ENCODE measurements at regions not wholly inside any gene's neighbourhood (a gene's known extent, or its start where the extent isn't known, plus 50 kb on each side); places are given as distances from the start of the nearest gene placed in this dataset.

DNA sequence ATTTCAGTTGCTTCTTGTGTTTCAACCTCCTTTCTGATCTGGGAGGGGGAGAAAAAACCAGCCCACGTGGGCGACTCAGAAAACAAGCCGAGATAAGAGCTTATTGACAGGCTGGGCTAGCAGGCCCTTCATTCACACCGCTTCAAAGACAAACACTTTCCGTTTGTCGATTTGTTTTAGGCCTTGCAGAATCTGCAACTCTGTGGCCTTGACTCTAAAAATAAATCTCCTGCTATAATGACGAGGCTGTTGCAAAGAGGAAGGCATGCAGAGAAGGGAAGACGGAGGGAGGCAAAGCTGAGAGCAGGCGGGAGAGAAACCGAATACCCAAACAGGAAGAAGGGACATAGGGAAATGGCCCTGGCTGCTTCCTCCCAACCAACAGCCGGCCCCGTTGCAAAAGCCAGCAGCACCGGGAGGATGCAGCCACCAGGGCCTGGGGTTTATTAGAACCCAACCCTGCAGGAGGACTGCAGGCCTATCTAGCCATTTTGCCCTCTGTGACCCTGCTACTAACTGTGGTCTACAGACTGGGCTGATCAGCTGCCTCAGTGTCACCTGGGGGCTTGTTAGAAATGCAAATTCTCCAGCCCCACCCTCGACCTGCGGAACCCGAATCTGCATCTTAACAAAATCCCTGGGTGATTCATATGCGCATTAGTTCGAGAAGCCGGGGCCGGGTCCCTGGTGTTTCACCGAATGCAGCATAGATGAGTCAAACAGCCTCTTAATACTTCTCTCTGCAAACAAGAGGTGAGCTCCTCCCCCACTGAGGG, 325.5 kb downstream of the BCOR start:
- no peaks in the 10 kb centered on the region for H3K9me3 ChIP-seq
- no peaks in the 10 kb centered on the region for H3K36me3 ChIP-seq
- TF ChIP-seq, protein P1, sequence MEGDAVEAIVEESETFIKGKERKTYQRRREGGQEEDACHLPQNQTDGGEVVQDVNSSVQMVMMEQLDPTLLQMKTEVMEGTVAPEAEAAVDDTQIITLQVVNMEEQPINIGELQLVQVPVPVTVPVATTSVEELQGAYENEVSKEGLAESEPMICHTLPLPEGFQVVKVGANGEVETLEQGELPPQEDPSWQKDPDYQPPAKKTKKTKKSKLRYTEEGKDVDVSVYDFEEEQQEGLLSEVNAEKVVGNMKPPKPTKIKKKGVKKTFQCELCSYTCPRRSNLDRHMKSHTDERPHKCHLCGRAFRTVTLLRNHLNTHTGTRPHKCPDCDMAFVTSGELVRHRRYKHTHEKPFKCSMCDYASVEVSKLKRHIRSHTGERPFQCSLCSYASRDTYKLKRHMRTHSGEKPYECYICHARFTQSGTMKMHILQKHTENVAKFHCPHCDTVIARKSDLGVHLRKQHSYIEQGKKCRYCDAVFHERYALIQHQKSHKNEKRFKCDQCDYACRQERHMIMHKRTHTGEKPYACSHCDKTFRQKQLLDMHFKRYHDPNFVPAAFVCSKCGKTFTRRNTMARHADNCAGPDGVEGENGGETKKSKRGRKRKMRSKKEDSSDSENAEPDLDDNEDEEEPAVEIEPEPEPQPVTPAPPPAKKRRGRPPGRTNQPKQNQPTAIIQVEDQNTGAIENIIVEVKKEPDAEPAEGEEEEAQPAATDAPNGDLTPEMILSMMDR (IDR thresholded peaks at IDR 0.05): no peak
- TF ChIP-seq POLR2A (IDR thresholded peaks at IDR 0.05): no peak
- intact Hi-C loops (cut with DNase I): no loop called here
- H3K27me3 ChIP-seq: no peaks in the 10 kb centered on the region
- 38 to 55% methylated on average over 9 to 15 of the region's 21 CpGs for WGBS, 2 donors
- peak overlapping the region in 2 of 4 donors; percentile 55 to 64 for H3K27ac ChIP-seq
- DNase-seq: no peak
- H3K4me1 ChIP-seq: peaks cover 0 to 18% (median 3%) of the 10 kb centered on the region in 3 donors
- no peak overlapping the region for H3K4me3 ChIP-seq

DNA sequence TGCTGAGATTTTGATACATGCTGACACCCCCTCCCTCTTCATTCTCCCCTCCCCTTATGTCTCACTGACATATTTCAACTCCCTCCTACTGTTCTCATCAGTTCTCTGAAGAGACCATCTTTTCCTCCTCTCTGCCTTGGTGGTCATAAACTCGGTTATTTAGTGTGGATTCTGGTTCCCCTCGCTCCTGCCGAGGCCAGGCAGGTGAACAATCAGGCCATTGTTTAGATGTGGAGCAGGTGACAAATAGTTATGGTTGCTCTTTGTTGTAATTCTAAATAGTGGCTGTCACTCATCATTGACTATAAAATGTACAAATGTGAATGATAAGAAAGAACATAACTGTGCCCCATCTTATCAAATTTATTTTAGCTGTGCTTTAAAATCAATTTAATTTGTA, 324.6 kb downstream of the BCOR start:
- Histone ChIP-seq H3K27me3 (no peaks in the 10 kb centered on the region), H3K4me1 (peaks cover 0 to 18% (median 3%) of the 10 kb centered on the region in 3 donors), H3K9me3 (no peaks in the 10 kb centered on the region), H3K36me3 (no peaks in the 10 kb centered on the region), H3K4me3 (no peak overlapping the region), H3K27ac (no peak overlapping the region)
- WGBS, 2 donors: 67 to 100% methylated on average over 1 to 3 of the region's 3 CpGs
- intact Hi-C loops (cut with DNase I): no loop called here
- no peak for DNase-seq
- TF ChIP-seq, protein P1 (IDR thresholded peaks at IDR 0.05): no peak
- TF ChIP-seq POLR2A (IDR thresholded peaks at IDR 0.05): no peak

DNA sequence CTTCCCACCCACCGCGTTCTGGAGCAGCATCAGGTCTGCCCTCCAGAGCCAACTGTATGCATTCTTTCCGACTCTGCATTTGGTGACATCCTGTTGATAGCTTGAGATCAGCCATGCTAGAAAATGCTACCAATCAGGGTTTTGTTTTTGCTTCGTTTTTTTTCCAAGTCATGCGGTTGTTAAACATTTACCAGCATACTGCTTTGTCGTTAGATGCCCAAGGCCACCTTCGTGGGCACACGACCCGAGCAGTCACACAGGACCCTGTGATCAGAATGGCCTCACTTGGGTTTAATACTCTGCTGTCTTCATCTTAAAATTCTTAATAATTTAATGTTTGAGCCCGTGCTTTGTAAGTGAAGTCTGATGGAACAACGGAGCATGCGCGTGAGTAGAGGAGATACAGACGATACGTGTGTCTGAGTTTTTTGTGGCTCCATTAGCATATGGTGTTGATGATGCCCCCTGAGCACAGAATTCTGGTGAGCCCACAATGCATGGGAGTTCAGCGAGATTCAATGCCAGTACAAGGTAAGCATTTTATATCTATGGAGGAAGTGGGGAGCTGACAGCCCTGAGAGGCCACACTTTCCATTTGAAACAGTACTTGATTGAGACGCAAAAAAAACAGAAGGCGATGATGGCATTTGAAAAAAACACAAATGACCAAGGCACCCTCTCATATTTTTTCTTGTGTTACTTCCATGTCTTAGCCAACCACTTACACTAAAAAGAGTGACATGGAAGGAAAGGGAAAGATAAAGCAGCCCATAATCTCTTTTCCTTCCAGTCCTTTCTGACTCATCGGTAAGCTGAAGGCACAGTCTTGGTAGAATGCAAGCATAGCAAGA, 323.6 kb downstream of the BCOR start:
- Histone ChIP-seq H3K27ac (no peak overlapping the region), H3K4me1 (peaks cover 0 to 18% (median 3%) of the 10 kb centered on the region in 3 donors), H3K27me3 (no peaks in the 10 kb centered on the region), H3K4me3 (no peak overlapping the region), H3K9me3 (no peaks in the 10 kb centered on the region), H3K36me3 (no peaks in the 10 kb centered on the region)
- no peak for DNase-seq
- no peak for TF ChIP-seq POLR2A (IDR thresholded peaks at IDR 0.05)
- TF ChIP-seq, protein P1 (IDR thresholded peaks at IDR 0.05): no peak
- intact Hi-C loops (cut with DNase I): no loop called here
- 62 to 81% methylated on average over 19 of the region's 19 CpGs for WGBS, 2 donors

DNA sequence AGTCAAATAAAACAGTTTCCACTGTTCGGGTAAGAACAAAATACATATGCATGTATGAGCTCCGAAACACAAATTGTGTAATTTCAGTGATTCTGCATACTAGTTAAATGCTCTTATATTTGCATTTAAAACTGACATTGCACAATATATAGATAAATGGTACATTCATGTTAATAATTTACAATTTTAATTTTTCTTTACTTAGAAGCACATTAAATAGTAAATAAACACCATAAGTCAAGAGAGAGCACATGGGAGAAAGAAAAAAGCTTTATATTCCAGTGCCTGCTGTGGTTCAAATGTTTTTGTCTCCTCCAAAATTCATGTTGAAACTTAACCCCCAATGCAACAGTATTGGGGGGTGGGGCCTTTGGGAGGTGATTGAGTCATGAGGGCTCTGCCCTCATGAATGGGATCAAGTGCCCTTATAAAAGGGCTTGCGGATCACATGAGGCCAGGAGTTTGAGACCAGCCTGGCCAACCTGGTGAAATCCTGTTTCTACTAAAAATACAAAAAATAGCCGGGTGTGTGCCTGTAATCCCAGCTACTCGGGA, 322.9 kb downstream of the BCOR start:
- WGBS, 2 donors: 39 to 67% methylated on average over 3 to 4 of the region's 5 CpGs
- no peak for DNase-seq
- TF ChIP-seq POLR2A (IDR thresholded peaks at IDR 0.05): no peak
- TF ChIP-seq, protein P1 (IDR thresholded peaks at IDR 0.05): no peak
- H3K9me3 ChIP-seq: peaks cover 0 to 3% (median 0%) of the 10 kb centered on the region in 3 donors
- intact Hi-C loops (cut with DNase I): no loop called here
- H3K27me3 ChIP-seq: no peaks in the 10 kb centered on the region
- no peak overlapping the region for H3K27ac ChIP-seq
- H3K36me3 ChIP-seq: no peaks in the 10 kb centered on the region
- H3K4me1 ChIP-seq: peaks cover 0 to 18% (median 3%) of the 10 kb centered on the region in 3 donors
- no peak overlapping the region for H3K4me3 ChIP-seq

DNA sequence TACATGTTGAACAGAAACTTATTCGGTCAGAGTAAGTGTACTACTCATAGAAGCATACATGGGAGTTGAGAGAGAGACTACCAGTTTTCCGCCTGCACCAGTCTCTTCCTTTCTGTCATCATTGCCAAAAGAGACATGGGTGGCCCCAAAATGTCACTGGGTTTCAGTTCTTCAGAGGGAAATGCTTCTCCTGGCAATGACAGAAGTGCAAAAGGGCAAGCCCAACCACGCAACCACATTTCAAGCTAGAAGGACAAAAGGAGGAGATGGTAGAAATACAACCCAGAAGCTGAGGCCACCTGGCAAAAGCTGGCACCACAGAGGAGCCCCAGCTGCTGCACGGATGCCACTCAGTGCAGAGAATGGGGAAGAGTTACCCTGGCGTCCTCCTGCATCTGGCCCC, 320.1 kb downstream of the BCOR start:
- Histone ChIP-seq H3K4me1 (peaks cover 0 to 10% (median 0%) of the 10 kb centered on the region in 3 donors), H3K27ac (no peak overlapping the region), H3K9me3 (peaks cover 0 to 7% (median 0%) of the 10 kb centered on the region in 3 donors), H3K27me3 (no peaks in the 10 kb centered on the region), H3K4me3 (no peak overlapping the region), H3K36me3 (no peaks in the 10 kb centered on the region)
- no peak for TF ChIP-seq POLR2A (IDR thresholded peaks at IDR 0.05)
- TF ChIP-seq, protein P1 (IDR thresholded peaks at IDR 0.05): no peak
- WGBS, 2 donors: 60 to 83% methylated on average over 2 to 3 of the region's 5 CpGs
- intact Hi-C loops (cut with DNase I): no loop called here
- DNase-seq: no peak
